BLaER1 (cell line): ENCODE measurements at regions not wholly inside any gene's neighbourhood (a gene's known extent, or its start where the extent isn't known, plus 50 kb on each side); places are given as distances from the start of the nearest gene placed in this dataset.

Source experiments
- H3K27ac ChIP-seq: shearing (Covaris generic); formaldehyde crosslinking; 2 replicates; pipeline ENCODE4 v1.8.1; 2022
- H3K27me3 ChIP-seq: shearing (Covaris generic); formaldehyde crosslinking; 2 replicates; pipeline ENCODE4 v1.8.1; 2022
- H3K36me3 ChIP-seq: shearing (Covaris generic); formaldehyde crosslinking; 2 replicates; pipeline ENCODE4 v1.8.1; 2022
- H3K4me1 ChIP-seq: shearing (Covaris generic); formaldehyde crosslinking; 2 replicates; pipeline ENCODE4 v1.8.1; 2022
- H3K4me2 ChIP-seq: shearing (Covaris generic); formaldehyde crosslinking; 2 replicates; pipeline ENCODE4 v1.8.1; 2022
- H3K4me3 ChIP-seq: shearing (Covaris generic); formaldehyde crosslinking; 2 replicates; pipeline ENCODE4 v1.8.1; 2022
- H3K9ac ChIP-seq: shearing (Covaris generic); formaldehyde crosslinking; 2 replicates; pipeline ENCODE4 v1.8.1; 2022
- H3K9me3 ChIP-seq: shearing (Covaris generic); formaldehyde crosslinking; 2 replicates; pipeline ENCODE4 v1.8.1; 2022
- H4K20me1 ChIP-seq: shearing (Covaris generic); formaldehyde crosslinking; 2 replicates; pipeline ENCODE4 v1.8.1; 2022
- Cebpa-rat ChIP-seq: shearing (Covaris generic); IDR thresholded peaks from 2 replicates; pipeline ENCODE4 v1.8.1; 2022

DNA sequence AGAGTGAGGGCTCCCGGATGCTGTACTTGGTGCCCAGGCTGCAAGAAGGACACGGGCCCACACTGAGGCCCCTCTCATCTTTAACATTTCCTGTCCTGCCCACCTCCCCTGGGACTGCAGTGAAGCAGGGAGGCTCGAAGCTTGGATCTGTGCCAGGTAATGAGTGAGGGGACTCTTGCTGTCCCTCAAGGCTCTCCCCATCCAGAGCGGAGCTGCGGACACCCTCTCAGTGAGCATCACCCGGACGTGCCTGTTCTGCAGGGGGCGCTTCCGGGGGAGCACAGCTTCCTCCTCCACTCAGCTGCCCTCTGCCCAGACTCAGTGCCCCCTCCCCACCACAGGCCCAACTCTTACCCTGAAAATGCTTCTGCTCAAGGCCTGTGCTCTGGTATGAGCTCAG is 150.0 kb upstream of the MYCN start:
- no peaks in the 10 kb centered on the region for H3K27me3 ChIP-seq
- H3K27ac ChIP-seq, result no peak overlapping the region
- H4K20me1 ChIP-seq, result no peaks in the 10 kb centered on the region
- 0 out of 2 replicates have a peak, but pooled peaks cover 5% of the 10 kb centered on the region for H3K4me1 ChIP-seq
- H3K36me3 ChIP-seq, result no peaks in the 10 kb centered on the region
- H3K4me3 ChIP-seq, result no peak overlapping the region
- no peak for TF ChIP-seq Cebpa-rat
- H3K4me2 ChIP-seq, result no peak overlapping the region
- H3K9me3 ChIP-seq, result no peaks in the 10 kb centered on the region
- no peak overlapping the region for H3K9ac ChIP-seq

DNA sequence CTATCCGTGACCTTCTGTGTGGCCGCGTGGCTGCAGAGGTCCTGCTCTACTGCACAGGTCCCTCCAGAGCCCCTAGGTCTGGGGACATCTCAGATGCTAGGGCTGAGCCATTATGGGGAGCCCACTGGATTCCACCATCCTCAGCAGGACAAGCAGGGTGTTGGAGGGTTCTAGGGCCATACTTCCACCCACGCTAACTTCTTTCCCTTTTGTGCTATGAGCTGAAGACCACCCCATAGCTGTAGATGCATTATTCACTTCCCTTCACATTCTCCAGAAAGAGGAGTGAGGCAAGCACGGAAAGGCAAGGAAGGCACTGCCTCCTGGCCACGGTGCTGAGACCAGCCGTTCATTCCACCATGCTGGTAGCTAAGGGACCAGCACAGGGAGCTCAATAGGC is 149.5 kb upstream of the MYCN start:
- H3K36me3 ChIP-seq, result no peaks in the 10 kb centered on the region
- H3K4me1 ChIP-seq, result 0 out of 2 replicates have a peak, but pooled peaks cover 5% of the 10 kb centered on the region
- no peaks in the 10 kb centered on the region for H3K27me3 ChIP-seq
- no peaks in the 10 kb centered on the region for H4K20me1 ChIP-seq
- no peak overlapping the region for H3K9ac ChIP-seq
- TF ChIP-seq Cebpa-rat, result no peak
- H3K27ac ChIP-seq, result no peak overlapping the region
- H3K9me3 ChIP-seq, result no peaks in the 10 kb centered on the region
- no peak overlapping the region for H3K4me2 ChIP-seq
- no peak overlapping the region for H3K4me3 ChIP-seq

- Histone ChIP-seq H3K36me3 (no peaks in the 10 kb centered on the region), H3K27ac (no peak overlapping the region), H3K9me3 (no peaks in the 10 kb centered on the region), H3K9ac (no peak overlapping the region), H4K20me1 (no peaks in the 10 kb centered on the region), H3K27me3 (no peaks in the 10 kb centered on the region), H3K4me1 (0 out of 2 replicates have a peak, but pooled peaks cover 5% of the 10 kb centered on the region), H3K4me3 (no peak overlapping the region), H3K4me2 (no peak overlapping the region)
- TF ChIP-seq Cebpa-rat, result no peak
Measured at GRCh38 chr2:15791294-15791693, 149.1 kb upstream of the MYCN start.

DNA sequence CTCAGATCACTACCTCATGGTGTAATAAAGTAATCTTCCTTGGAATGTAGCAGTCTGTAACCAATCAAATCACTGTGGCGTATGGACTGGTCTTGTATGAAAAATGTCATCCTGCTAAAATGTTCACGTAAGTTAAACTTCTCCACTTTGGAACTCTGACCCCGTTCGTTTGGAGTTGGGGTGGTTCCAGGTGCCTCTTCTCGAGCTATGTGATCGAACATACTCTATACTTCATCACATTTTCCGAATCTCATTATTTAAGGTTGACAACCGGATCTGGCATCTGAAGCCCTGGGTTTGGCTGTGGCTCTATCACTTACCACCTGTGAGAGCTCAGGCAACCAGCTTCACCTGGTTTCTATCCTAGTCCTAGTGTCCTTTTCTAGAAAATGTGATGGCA is 148.0 kb upstream of the MYCN start:
- Histone ChIP-seq H3K9ac (no peak overlapping the region), H3K4me1 (0 out of 2 replicates have a peak, but pooled peaks cover 5% of the 10 kb centered on the region), H4K20me1 (no peaks in the 10 kb centered on the region), H3K9me3 (no peaks in the 10 kb centered on the region), H3K36me3 (no peaks in the 10 kb centered on the region), H3K27me3 (no peaks in the 10 kb centered on the region), H3K27ac (no peak overlapping the region), H3K4me2 (no peak overlapping the region), H3K4me3 (no peak overlapping the region)
- no peak for TF ChIP-seq Cebpa-rat

DNA sequence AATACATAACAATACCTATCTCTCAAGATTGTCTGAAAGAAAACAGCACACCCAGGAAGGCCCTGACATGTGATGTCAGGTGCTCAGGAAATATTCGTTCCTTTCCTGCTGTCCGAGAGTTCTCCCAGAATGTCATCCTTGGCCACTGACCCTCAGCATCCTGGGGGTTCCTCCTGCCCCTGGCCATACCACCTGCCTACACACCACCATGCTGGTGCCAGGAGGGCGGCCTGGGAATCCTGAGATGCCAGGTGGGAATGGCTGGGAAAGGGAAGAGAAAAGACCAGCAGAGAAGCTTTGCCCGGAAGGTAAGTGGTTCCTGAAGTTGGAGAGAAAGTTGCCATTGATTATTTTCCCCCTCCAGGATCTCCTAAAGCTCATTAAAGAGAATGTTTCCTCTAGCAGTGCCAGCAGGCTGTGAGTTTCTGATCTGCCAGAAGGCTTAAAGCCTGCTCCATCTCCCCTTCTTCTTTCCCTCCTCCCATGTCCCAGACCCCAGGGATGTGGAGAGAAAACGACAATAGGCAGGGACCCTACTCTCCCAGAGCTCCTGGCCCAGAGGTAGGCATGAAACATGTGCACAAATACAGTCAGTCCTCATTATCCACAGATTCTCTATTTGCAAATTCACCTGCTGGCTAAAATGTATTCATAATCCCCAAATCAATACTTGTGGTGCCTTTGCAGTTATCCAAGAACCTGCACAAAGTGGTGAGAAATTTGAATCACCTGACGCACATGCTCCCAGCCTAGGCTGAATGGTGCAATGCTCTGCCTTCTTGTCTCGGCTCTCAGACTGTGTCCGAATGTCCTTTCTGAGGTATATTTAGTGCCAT is 147.1 kb upstream of the MYCN start:
- H3K27me3 ChIP-seq, result no peaks in the 10 kb centered on the region
- no peak overlapping the region for H3K4me2 ChIP-seq
- no peak for TF ChIP-seq Cebpa-rat
- no peak overlapping the region for H3K9ac ChIP-seq
- no peak overlapping the region for H3K4me3 ChIP-seq
- 0 out of 2 replicates have a peak, but pooled peaks cover 5% of the 10 kb centered on the region for H3K4me1 ChIP-seq
- no peak overlapping the region for H3K27ac ChIP-seq
- no peaks in the 10 kb centered on the region for H3K9me3 ChIP-seq
- H4K20me1 ChIP-seq, result no peaks in the 10 kb centered on the region
- no peaks in the 10 kb centered on the region for H3K36me3 ChIP-seq

- H3K4me1 ChIP-seq, result 0 out of 2 replicates have a peak, but pooled peaks cover 5% of the 10 kb centered on the region
- H3K9ac ChIP-seq, result no peak overlapping the region
- H3K27ac ChIP-seq, result no peak overlapping the region
- no peaks in the 10 kb centered on the region for H4K20me1 ChIP-seq
- H3K36me3 ChIP-seq, result no peaks in the 10 kb centered on the region
- no peak for TF ChIP-seq Cebpa-rat
- H3K4me3 ChIP-seq, result no peak overlapping the region
- no peaks in the 10 kb centered on the region for H3K27me3 ChIP-seq
- no peaks in the 10 kb centered on the region for H3K9me3 ChIP-seq
- H3K4me2 ChIP-seq, result no peak overlapping the region
Measured at GRCh38 chr2:15793978-15794377, 146.4 kb upstream of the MYCN start.

- TF ChIP-seq Cebpa-rat, result no peak
- Histone ChIP-seq H3K36me3 (no peaks in the 10 kb centered on the region), H3K4me2 (no peak overlapping the region), H3K4me3 (no peak overlapping the region), H3K9me3 (no peaks in the 10 kb centered on the region), H3K4me1 (0 out of 2 replicates have a peak, but pooled peaks cover 5% of the 10 kb centered on the region), H3K9ac (no peak overlapping the region), H3K27ac (no peak overlapping the region), H4K20me1 (no peaks in the 10 kb centered on the region), H3K27me3 (no peaks in the 10 kb centered on the region)
Measured at GRCh38 chr2:15794608-15795134, 145.7 kb upstream of the MYCN start.

DNA sequence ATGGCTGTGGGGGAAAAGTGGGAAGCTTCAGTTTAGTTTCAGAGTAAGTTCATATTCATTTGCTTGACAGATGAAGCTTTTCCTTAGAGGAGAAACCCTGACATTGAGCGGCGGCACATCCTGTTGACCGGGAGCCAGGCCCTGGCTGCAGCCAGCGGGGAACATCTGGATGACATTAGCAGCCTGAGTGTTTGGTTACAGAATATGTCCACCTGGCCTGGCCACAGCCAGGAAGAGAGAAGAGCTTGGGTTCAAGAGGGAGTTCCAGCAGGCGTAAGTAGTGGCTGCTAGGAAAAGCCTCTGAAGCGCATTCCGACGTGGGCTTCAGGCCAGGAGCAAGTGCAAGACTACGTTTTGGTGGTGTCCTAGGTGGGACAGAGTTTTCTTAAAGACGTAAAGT is 144.9 kb upstream of the MYCN start:
- no peaks in the 10 kb centered on the region for H3K27me3 ChIP-seq
- no peaks in the 10 kb centered on the region for H3K9me3 ChIP-seq
- no peaks in the 10 kb centered on the region for H3K36me3 ChIP-seq
- no peaks in the 10 kb centered on the region for H4K20me1 ChIP-seq
- H3K4me1 ChIP-seq, result 0 out of 2 replicates have a peak, but pooled peaks cover under 1% of the 10 kb centered on the region
- TF ChIP-seq Cebpa-rat, result no peak
- no peak overlapping the region for H3K4me3 ChIP-seq
- H3K27ac ChIP-seq, result no peak overlapping the region
- no peak overlapping the region for H3K9ac ChIP-seq
- no peak overlapping the region for H3K4me2 ChIP-seq

DNA sequence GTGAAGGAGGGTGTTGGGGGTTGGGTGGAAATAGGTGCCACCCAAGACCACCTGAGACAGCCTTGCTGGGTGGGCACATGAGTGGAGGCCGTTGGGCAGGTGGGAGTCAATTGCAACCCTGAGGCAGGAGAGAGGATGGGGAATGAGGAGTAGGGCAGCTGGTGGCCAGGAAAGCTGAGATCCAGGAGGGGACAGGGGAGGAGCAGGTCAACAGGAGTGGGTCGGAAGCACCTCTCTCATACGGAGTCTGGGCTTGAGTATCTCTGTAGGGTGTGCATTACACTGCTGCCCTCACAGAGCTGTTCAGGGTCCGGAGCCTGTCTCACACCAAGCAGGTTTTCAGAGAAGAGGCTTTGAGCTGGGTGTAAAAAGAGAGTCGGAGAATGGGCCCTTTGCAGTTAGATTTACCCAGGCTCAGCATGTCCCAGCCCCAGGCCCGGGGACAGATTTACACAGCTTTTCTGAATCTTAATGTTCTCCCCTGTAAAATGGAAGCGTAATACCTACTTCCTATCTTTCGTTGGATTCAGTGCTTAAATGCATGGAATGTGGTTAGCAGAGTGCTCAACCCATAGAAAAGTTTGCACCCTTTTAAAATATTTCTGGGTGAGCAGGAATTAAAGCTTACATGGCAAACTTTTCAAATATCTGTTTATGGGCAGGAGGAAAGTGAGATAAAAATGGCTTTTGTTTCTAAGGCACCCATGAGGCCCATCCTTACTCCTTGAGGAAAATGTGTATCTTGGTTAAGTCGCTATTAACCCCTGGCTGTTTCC is 144.0 kb upstream of the MYCN start:
- H3K27me3 ChIP-seq, result no peaks in the 10 kb centered on the region
- H3K27ac ChIP-seq, result no peak overlapping the region
- no peak overlapping the region for H3K4me2 ChIP-seq
- no peaks in the 10 kb centered on the region for H4K20me1 ChIP-seq
- H3K36me3 ChIP-seq, result no peaks in the 10 kb centered on the region
- no peak for TF ChIP-seq Cebpa-rat
- no peaks in the 10 kb centered on the region for H3K9me3 ChIP-seq
- H3K4me1 ChIP-seq, result 0 out of 2 replicates have a peak, but pooled peaks cover 4% of the 10 kb centered on the region
- no peak overlapping the region for H3K4me3 ChIP-seq
- H3K9ac ChIP-seq, result no peak overlapping the region
